GM23248 (cell line): ENCODE measurements at regions not wholly inside any gene's neighbourhood (a gene's known extent, or its start where the extent isn't known, plus 50 kb on each side); places are given as distances from the start of the nearest gene placed in this dataset.

Experiments used
- DNase-seq: peaks from one replicate; pipeline ENCODE4 v3.0.0-alpha.2; 2015
- H2AFZ ChIP-seq: fragments of 200-600 bp; sonication (generic); 2 replicates; pipeline ENCODE4 v1.6.1; 2016; ENCODE audit warnings: antibody characterized with exemption
- H3F3A ChIP-seq: fragments of 200-600 bp; sonication (generic); 2 replicates; pipeline ENCODE4 v1.6.1; 2016; ENCODE audit warnings: mild to moderate bottlenecking, antibody characterized with exemption, mixed run types; ENCODE audit not compliant: insufficient read depth
- H3K27ac ChIP-seq: fragments of 200-600 bp; sonication (generic); 2 replicates; pipeline ENCODE4 v1.5.1; 2016; ENCODE audit warnings: mild to moderate bottlenecking
- H3K27me3 ChIP-seq: fragments of 200-600 bp; sonication (generic); replicated peaks from 2 replicates; pipeline ENCODE4 v1.6.1; 2016; ENCODE audit warnings: mild to moderate bottlenecking; ENCODE audit not compliant: insufficient read depth
- H3K36me3 ChIP-seq: fragments of 200-600 bp; sonication (generic); 2 replicates; pipeline ENCODE4 v1.6.1; 2016; ENCODE audit warnings: low read depth, mild to moderate bottlenecking
- H3K4me1 ChIP-seq: fragments of 200-600 bp; sonication (generic); 2 replicates; pipeline ENCODE4 v1.6.1; 2016; ENCODE audit warnings: mild to moderate bottlenecking; ENCODE audit not compliant: insufficient read depth
- H3K4me2 ChIP-seq: fragments of 200-600 bp; sonication (generic); one replicate; pipeline ENCODE4 v1.6.1; 2016; ENCODE audit warnings: mild to moderate bottlenecking; ENCODE audit not compliant: unreplicated experiment
- H3K4me3 ChIP-seq: fragments of 200-600 bp; sonication (generic); 2 replicates; pipeline ENCODE4 v1.5.1; 2016; ENCODE audit warnings: mild to moderate bottlenecking
- H3K79me2 ChIP-seq: fragments of 200-600 bp; sonication (generic); 2 replicates; pipeline ENCODE4 v1.6.1; 2016; ENCODE audit warnings: mild to moderate bottlenecking; ENCODE audit not compliant: insufficient read depth
- H3K9ac ChIP-seq: fragments of 200-600 bp; sonication (generic); 2 replicates; pipeline ENCODE4 v1.6.1; 2016; ENCODE audit warnings: mild to moderate bottlenecking
- H3K9me2 ChIP-seq: fragments of 200-600 bp; sonication (generic); 2 replicates; pipeline ENCODE4 v1.6.1; 2016; ENCODE audit warnings: mixed run types, mild to moderate bottlenecking, moderate library complexity; ENCODE audit not compliant: insufficient read depth
- H3K9me3 ChIP-seq: fragments of 200-600 bp; sonication (generic); one replicate; pipeline ENCODE4 v1.6.1; 2017; ENCODE audit warnings: low read depth
- H4K20me1 ChIP-seq: fragments of 200-600 bp; sonication (generic); 2 replicates; pipeline ENCODE4 v1.6.0; 2016; ENCODE audit not compliant: insufficient read depth
- EZH2 ChIP-seq: fragments of 200-600 bp; sonication (generic); IDR thresholded peaks from 2 replicates; pipeline ENCODE4 v1.6.1; 2018; ENCODE audit warnings: antibody characterized with exemption, mild to moderate bottlenecking; ENCODE audit not compliant: insufficient read depth, poor library complexity, severe bottlenecking
- EZH2phosphoT487 ChIP-seq: fragments of 200-600 bp; sonication (generic); IDR thresholded peaks from 2 replicates; pipeline ENCODE4 v1.6.1; 2018; ENCODE audit warnings: antibody characterized with exemption, moderate library complexity, mild to moderate bottlenecking, low read depth; ENCODE audit not compliant: insufficient read depth
- WGBS, 2 experiments: methylation state at CpG; one replicate each; pipeline ENCODE4 v1.1.6; 2015 to 2017; ENCODE audit warnings: low lambda C conversion rate in 2 of 2, low coverage in 1 of 2; ENCODE audit errors: missing lambda C conversion rate in 2 of 2; 5-methylcytosine and 5-hydroxymethylcytosine counted together
- in situ Hi-C: fragments of 300-500 bp; cut with MboI; formaldehyde crosslinking; loops from 2 replicates; pipeline ENCODE4 v1.15.0; 2020

DNA sequence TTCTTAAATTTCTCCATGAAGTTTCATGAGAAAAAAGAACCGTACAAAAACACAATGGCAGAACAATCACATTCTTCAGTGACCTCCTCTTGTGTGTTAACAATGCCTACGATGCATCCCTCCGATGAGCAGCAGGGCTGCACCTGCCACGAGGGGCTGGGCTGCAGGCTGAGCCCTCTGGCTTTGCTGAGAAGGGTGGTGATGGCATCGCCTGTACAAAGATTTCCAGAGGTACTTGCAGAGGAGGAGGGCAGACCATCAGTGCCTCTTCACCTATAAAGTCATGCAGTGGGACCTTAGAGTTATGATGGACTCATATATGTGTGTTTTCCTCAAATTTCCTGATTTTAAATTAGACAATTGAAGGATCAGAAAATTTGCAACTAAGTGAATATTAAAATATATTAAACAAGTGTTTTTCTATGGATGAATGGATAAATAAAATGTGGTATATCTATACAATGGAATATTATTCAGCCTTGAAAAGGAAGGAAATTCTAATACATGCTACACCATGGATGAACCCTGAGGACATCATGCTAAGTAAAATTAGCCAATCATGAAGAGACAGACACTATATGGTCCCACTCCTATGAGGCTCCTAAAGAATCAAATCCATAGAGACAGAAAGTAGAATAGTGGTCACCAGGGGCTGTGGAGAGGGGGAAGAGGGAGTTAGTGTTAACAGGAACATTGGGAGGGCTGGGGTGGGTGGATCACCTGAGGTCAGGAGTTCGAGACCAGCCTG lies 489.3 kb downstream of the SIPA1L2 start:
- in situ Hi-C loops = no loop called here
- peaks cover 24% of the 10 kb centered on the region for H3K4me1 ChIP-seq
- DNase-seq = no peak
- no peak overlapping the region for H3K4me2 ChIP-seq
- WGBS, 2 experiments = 90 to 92% methylated on average over 6 of the region's 6 CpGs
- no peak overlapping the region for H3K27ac ChIP-seq
- TF ChIP-seq EZH2phosphoT487 = no peak
- TF ChIP-seq EZH2 = no peak
- H3K4me3 ChIP-seq = no peak overlapping the region
- no peaks in the 10 kb centered on the region for H4K20me1 ChIP-seq
- no peak overlapping the region for H3K9ac ChIP-seq
- no peaks in the 10 kb centered on the region for H3K27me3 ChIP-seq
- H3K9me2 ChIP-seq = no peaks in the 10 kb centered on the region
- H3K36me3 ChIP-seq = no peaks in the 10 kb centered on the region
- peaks cover 22% of the 10 kb centered on the region; the same call in 1 of the 2 replicates for H3F3A ChIP-seq
- H2AFZ ChIP-seq = no peak overlapping the region
- no peaks in the 10 kb centered on the region for H3K9me3 ChIP-seq
- no peaks in the 10 kb centered on the region for H3K79me2 ChIP-seq

DNA sequence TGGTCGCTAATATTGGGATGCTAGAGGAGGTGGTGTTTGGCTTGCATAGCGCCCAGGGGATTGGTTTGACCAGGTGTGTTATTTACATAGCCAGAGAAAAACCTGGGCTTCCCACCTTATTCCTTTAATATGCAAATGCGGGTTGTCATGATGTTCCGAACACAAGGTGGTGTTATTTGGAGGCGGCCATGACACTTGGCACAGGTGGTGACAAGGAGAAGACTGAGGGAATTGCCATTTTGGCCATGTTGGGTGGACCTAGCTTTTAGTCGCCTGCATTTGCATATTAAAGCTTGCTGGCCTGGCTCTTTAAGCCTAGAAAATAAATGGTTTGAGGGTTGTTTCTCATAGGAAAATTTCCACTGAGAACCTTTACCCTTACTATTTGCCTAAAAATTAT lies 490.5 kb downstream of the SIPA1L2 start:
- DNase-seq = no peak
- Histone ChIP-seq H3K4me2 (no peak overlapping the region), H3K9me3 (no peaks in the 10 kb centered on the region), H3K79me2 (no peaks in the 10 kb centered on the region), H3F3A (peaks cover 22% of the 10 kb centered on the region; the same call in 1 of the 2 replicates), H3K36me3 (no peaks in the 10 kb centered on the region), H3K4me1 (peaks cover 24% of the 10 kb centered on the region), H3K4me3 (no peak overlapping the region), H3K9ac (no peak overlapping the region), H3K9me2 (no peaks in the 10 kb centered on the region), H3K27ac (no peak overlapping the region), H4K20me1 (no peaks in the 10 kb centered on the region), H3K27me3 (no peaks in the 10 kb centered on the region), H2AFZ (no peak overlapping the region)
- TF ChIP-seq EZH2phosphoT487 = no peak
- in situ Hi-C loops = no loop called here
- WGBS, 2 experiments = 90 to 96% methylated on average over 6 of the region's 6 CpGs

DNA sequence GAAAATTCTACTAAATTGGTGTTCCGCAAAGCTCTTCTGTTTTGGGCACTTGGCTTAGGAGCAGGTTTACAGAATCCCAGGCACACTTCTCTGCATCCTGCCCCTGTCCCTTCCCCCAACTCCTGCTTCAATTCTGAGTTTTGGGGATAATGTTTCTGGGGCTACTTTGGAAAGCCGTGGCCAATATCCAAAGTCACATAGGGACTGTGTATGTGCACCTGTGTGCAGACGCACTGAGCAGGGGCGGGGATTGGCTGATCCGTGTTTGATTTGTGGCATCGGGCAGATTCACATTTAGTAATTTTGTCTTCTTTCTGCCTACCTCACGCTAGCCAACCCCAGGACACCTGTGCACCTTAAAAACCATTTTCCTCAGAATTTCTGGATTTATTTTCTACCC lies 491.9 kb downstream of the SIPA1L2 start:
- DNase-seq = no peak
- H3K27me3 ChIP-seq = no peaks in the 10 kb centered on the region
- no peak overlapping the region for H3K9ac ChIP-seq
- H3K4me3 ChIP-seq = no peak overlapping the region
- H3K27ac ChIP-seq = no peak overlapping the region
- 0 out of 2 replicates have a peak overlapping the region, but pooled peaks have one; percentile 5 for H2AFZ ChIP-seq
- TF ChIP-seq EZH2 (no peak), EZH2phosphoT487 (no peak)
- H3K36me3 ChIP-seq = no peaks in the 10 kb centered on the region
- 89 to 90% methylated on average over 7 of the region's 7 CpGs for WGBS, 2 experiments
- H3K79me2 ChIP-seq = no peaks in the 10 kb centered on the region
- H3K4me2 ChIP-seq = no peak overlapping the region
- H3F3A ChIP-seq = peaks cover 13% of the 10 kb centered on the region; the same call in 1 of the 2 replicates
- H3K4me1 ChIP-seq = peaks cover 17% of the 10 kb centered on the region
- H3K9me3 ChIP-seq = no peaks in the 10 kb centered on the region
- in situ Hi-C loops = no loop called here
- no peaks in the 10 kb centered on the region for H4K20me1 ChIP-seq
- H3K9me2 ChIP-seq = no peaks in the 10 kb centered on the region

DNA sequence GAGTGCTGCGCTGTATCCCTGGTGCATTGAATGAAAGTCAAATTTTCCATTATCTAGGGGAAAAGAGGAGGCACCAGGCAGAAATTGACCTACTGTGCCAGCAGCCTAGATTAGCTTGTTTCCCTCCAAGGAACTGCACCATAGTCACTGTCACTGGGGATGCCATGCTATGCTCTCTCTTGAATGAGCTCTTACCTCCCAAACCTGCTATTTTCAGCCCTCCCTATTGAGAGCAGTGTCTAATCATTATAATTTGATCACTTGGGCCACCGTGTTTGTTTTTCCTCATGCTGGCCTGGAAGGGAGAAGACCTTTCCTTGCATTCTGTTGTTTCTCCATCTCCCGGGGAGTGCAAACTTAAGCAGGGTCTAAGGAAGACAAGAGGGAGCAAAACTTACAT lies 492.9 kb downstream of the SIPA1L2 start:
- Histone ChIP-seq H3K79me2 (no peaks in the 10 kb centered on the region), H3K4me3 (no peak overlapping the region), H3K4me2 (no peak overlapping the region), H3K4me1 (peaks cover 7% of the 10 kb centered on the region), H3F3A (peaks cover 6% of the 10 kb centered on the region; the same call in 1 of the 2 replicates), H3K27ac (no peak overlapping the region), H3K36me3 (no peaks in the 10 kb centered on the region), H2AFZ (no peak overlapping the region; the same call in 1 of the 2 replicates), H3K27me3 (no peaks in the 10 kb centered on the region), H3K9ac (no peak overlapping the region), H3K9me2 (no peaks in the 10 kb centered on the region), H4K20me1 (no peaks in the 10 kb centered on the region), H3K9me3 (no peaks in the 10 kb centered on the region)
- DNase-seq = no peak
- in situ Hi-C loops = no loop called here
- WGBS, 2 experiments = 63 to 69% methylated on average over 3 of the region's 3 CpGs
- TF ChIP-seq EZH2phosphoT487 = no peak
